GM23338 (cell line): ENCODE measurements at regions not wholly inside any gene's neighbourhood (a gene's known extent, or its start where the extent isn't known, plus 50 kb on each side); places are given as distances from the start of the nearest gene placed in this dataset.

Experiments used
- CREB1 ChIP-seq: fragments of 250-450 bp; sonication (Bioruptor Pico); IDR thresholded peaks from 2 replicates; pipeline ENCODE4 v1.5.0; 2020; ENCODE audit warnings: low read depth, mild to moderate bottlenecking, moderate library complexity
- CTCF ChIP-seq, 2 experiments: fragments of 200-600 bp in 1 of 2; sonication (generic) in 1 of 2; conservative IDR thresholded peaks; 2 replicates each; pipeline versions ENCODE4 v1.5.1 to v1.6.1; 2016 to 2017; ENCODE audit warnings: antibody characterized with exemption in 2 of 2, low read depth in 2 of 2, mild to moderate bottlenecking in 2 of 2, moderate library complexity in 1 of 2
- EZH2 ChIP-seq: fragments of 200-600 bp; sonication (generic); IDR thresholded peaks from one replicate; pipeline ENCODE4 v1.8.0; 2017; ENCODE audit warnings: antibody characterized with exemption, mild to moderate bottlenecking, low read depth; ENCODE audit not compliant: unreplicated experiment
- EZH2phosphoT487 ChIP-seq: fragments of 200-600 bp; sonication (generic); IDR thresholded peaks from one replicate; pipeline ENCODE4 v1.8.1; 2018; ENCODE audit warnings: antibody characterized with exemption; ENCODE audit not compliant: unreplicated experiment
- JUNB ChIP-seq: IDR thresholded peaks from one replicate; pipeline ENCODE4 v1.6.1; 2016; ENCODE audit warnings: antibody characterized with exemption; ENCODE audit not compliant: unreplicated experiment
- NANOG ChIP-seq: IDR thresholded peaks from 2 replicates; pipeline ENCODE4 v1.6.1; 2016; ENCODE audit warnings: antibody characterized with exemption, borderline replicate concordance
- POLR2AphosphoS5 ChIP-seq: IDR thresholded peaks from 2 replicates; pipeline ENCODE4 v1.6.1; 2016; ENCODE audit warnings: antibody characterized with exemption, low read depth
- REST ChIP-seq: IDR thresholded peaks from one replicate; pipeline ENCODE4 v1.6.1; 2018; ENCODE audit warnings: antibody characterized with exemption; ENCODE audit not compliant: unreplicated experiment
- STAT1 ChIP-seq: IDR thresholded peaks from one replicate; pipeline ENCODE4 v1.6.1; 2016; ENCODE audit warnings: antibody characterized with exemption; ENCODE audit not compliant: unreplicated experiment
- TF ChIP-seq, protein P1 (sequence below): fragments of 250-450 bp; sonication (Bioruptor Pico); IDR thresholded peaks from 2 replicates; pipeline ENCODE4 v1.5.0; 2020; ENCODE audit warnings: mild to moderate bottlenecking, moderate library complexity

DNA sequence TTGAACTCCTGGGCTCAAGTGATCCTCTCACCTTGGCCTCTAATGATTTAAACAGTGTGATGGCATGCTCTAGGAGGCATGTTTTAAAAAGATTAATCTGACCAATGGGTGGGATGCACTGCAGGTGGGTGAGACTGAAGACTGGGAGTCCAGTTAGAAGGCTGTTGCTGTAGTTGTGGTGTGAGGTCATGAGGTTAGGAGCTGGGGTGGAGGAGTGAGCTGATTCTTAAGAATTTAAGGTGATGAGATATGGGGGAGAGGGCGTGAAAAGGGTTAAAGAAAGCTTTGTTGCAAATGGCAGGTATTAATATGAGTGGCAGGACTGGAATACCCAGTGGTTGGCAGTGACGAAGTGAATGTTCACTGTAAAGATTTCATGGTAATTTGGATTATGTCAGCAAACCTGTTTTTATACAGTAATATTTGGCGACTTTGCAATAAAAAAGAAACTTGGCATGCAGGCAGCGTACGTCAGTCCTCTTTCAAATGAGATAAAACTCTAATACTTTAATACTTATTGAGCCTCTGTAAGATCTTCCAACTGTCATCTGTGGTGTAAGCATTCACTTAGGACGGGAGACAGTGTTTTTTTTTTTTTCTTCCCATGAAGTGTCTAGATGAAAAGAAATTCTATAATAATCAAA is 72.8 kb upstream of the MTPN start:
- no peak for TF ChIP-seq REST
- no peak for TF ChIP-seq CREB1
- TF ChIP-seq JUNB: no peak
- no peak for TF ChIP-seq CTCF (conservative IDR thresholded peaks at IDR 0.05; ENCODE audit: low read depth in 2 of 2)
- no peak for TF ChIP-seq EZH2
- TF ChIP-seq POLR2AphosphoS5: no peak
- TF ChIP-seq NANOG: no peak
- TF ChIP-seq EZH2phosphoT487: no peak
- no peak for TF ChIP-seq STAT1
- TF ChIP-seq, protein P1, sequence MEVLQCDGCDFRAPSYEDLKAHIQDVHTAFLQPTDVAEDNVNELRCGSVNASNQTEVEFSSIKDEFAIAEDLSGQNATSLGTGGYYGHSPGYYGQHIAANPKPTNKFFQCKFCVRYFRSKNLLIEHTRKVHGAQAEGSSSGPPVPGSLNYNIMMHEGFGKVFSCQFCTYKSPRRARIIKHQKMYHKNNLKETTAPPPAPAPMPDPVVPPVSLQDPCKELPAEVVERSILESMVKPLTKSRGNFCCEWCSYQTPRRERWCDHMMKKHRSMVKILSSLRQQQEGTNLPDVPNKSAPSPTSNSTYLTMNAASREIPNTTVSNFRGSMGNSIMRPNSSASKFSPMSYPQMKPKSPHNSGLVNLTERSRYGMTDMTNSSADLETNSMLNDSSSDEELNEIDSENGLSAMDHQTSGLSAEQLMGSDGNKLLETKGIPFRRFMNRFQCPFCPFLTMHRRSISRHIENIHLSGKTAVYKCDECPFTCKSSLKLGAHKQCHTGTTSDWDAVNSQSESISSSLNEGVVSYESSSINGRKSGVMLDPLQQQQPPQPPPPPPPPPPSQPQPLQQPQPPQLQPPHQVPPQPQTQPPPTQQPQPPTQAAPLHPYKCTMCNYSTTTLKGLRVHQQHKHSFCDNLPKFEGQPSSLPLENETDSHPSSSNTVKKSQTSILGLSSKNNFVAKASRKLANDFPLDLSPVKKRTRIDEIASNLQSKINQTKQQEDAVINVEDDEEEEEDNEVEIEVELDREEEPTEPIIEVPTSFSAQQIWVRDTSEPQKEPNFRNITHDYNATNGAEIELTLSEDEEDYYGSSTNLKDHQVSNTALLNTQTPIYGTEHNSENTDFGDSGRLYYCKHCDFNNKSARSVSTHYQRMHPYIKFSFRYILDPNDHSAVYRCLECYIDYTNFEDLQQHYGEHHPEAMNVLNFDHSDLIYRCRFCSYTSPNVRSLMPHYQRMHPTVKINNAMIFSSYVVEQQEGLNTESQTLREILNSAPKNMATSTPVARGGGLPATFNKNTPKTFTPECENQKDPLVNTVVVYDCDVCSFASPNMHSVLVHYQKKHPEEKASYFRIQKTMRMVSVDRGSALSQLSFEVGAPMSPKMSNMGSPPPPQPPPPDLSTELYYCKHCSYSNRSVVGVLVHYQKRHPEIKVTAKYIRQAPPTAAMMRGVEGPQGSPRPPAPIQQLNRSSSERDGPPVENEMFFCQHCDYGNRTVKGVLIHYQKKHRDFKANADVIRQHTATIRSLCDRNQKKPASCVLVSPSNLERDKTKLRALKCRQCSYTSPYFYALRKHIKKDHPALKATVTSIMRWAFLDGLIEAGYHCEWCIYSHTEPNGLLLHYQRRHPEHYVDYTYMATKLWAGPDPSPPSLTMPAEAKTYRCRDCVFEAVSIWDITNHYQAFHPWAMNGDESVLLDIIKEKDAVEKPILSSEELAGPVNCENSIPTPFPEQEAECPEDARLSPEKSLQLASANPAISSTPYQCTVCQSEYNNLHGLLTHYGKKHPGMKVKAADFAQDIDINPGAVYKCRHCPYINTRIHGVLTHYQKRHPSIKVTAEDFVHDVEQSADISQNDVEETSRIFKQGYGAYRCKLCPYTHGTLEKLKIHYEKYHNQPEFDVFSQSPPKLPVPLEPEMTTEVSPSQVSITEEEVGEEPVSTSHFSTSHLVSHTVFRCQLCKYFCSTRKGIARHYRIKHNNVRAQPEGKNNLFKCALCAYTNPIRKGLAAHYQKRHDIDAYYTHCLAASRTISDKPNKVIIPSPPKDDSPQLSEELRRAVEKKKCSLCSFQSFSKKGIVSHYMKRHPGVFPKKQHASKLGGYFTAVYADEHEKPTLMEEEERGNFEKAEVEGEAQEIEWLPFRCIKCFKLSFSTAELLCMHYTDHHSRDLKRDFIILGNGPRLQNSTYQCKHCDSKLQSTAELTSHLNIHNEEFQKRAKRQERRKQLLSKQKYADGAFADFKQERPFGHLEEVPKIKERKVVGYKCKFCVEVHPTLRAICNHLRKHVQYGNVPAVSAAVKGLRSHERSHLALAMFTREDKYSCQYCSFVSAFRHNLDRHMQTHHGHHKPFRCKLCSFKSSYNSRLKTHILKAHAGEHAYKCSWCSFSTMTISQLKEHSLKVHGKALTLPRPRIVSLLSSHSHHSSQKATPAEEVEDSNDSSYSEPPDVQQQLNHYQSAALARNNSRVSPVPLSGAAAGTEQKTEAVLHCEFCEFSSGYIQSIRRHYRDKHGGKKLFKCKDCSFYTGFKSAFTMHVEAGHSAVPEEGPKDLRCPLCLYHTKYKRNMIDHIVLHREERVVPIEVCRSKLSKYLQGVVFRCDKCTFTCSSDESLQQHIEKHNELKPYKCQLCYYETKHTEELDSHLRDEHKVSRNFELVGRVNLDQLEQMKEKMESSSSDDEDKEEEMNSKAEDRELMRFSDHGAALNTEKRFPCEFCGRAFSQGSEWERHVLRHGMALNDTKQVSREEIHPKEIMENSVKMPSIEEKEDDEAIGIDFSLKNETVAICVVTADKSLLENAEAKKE (CRISPR knock-in tag): no peak
